Upper lobe of left lung (tissue), 6 donors: ENCODE measurements at regions not wholly inside any gene's neighbourhood (a gene's known extent, or its start where the extent isn't known, plus 50 kb on each side); places are given as distances from the start of the nearest gene placed in this dataset.

ENCODE experiments used
- ATAC-seq, 2 donors: fragments of 200-7000 bp; cut with Tn5 transposase; one replicate each; pipeline ENCODE4 v1.9.1; 2022; ENCODE audit warnings: mild to moderate bottlenecking in 2 of 2, moderate library complexity in 2 of 2; ENCODE audit not compliant: low FRiP score in 2 of 2
- DNase-seq, 2 donors: peaks; one replicate each; pipeline ENCODE4 v3.0.0-alpha.2; 2019 to 2020
- H3K27ac ChIP-seq, 4 donors: fragments of 200-600 bp; sonication (generic); one replicate each; pipeline ENCODE4 v1.5.1; 2016 to 2019
- H3K27me3 ChIP-seq, 4 donors: fragments of 200-600 bp; sonication (generic); one replicate each; pipeline ENCODE4 v1.5.1; 2017 to 2019
- H3K36me3 ChIP-seq, 4 donors: fragments of 200-600 bp; sonication (generic); one replicate each; pipeline ENCODE4 v1.5.1; 2016 to 2019
- H3K4me1 ChIP-seq, 4 donors: fragments of 200-600 bp; sonication (generic); one replicate each; pipeline ENCODE4 v1.5.1; 2018 to 2019
- H3K4me3 ChIP-seq, 4 donors: fragments of 200-600 bp; sonication (generic); one replicate each; pipeline ENCODE4 v1.5.1; 2017 to 2019; ENCODE audit warnings: mild to moderate bottlenecking in 2 of 4, moderate library complexity in 1 of 4
- H3K9me3 ChIP-seq, 4 donors: fragments of 200-600 bp; sonication (generic); one replicate each; pipeline ENCODE4 v1.5.1; 2018 to 2019
- EP300 ChIP-seq, 4 donors: sonication (generic); formaldehyde crosslinking; IDR thresholded peaks; one replicate each; pipeline ENCODE4 v1.5.1; 2017; ENCODE audit warnings: antibody characterized with exemption in 4 of 4, control low read depth in 2 of 4
- POLR2A ChIP-seq, 4 donors: fragments of 450-650 bp; IDR thresholded peaks; one replicate each; pipeline ENCODE4 v1.5.1; 2016 to 2017; ENCODE audit warnings: antibody characterized with exemption in 4 of 4, mild to moderate bottlenecking in 2 of 4
- POLR2AphosphoS5 ChIP-seq, 2 donors: sonication (generic); formaldehyde crosslinking; IDR thresholded peaks; one replicate each; pipeline ENCODE4 v1.5.1; 2017; ENCODE audit warnings: antibody characterized with exemption in 2 of 2
- WGBS, 2 donors: methylation state at CpG; one replicate each; pipeline ENCODE4 v1.1.5; 2017 to 2018; 5-methylcytosine and 5-hydroxymethylcytosine counted together
- TF ChIP-seq, protein P1 (sequence below), 6 experiments: fragments of 450-650 bp in 4 of 6; fragments of 200-600 bp in 2 of 6; sonication (generic) in 2 of 6; IDR thresholded peaks; one replicate each; pipeline ENCODE4 v1.5.1; 2016 to 2019; ENCODE audit warnings: antibody characterized with exemption in 6 of 6
- donor health status: DM: no; HTN: no; CAD: no; lungs with moderate emphysema.
- donor health status: DM: no; HTN: yes; CAD: no; lungs with severe emphysema.

DNA sequence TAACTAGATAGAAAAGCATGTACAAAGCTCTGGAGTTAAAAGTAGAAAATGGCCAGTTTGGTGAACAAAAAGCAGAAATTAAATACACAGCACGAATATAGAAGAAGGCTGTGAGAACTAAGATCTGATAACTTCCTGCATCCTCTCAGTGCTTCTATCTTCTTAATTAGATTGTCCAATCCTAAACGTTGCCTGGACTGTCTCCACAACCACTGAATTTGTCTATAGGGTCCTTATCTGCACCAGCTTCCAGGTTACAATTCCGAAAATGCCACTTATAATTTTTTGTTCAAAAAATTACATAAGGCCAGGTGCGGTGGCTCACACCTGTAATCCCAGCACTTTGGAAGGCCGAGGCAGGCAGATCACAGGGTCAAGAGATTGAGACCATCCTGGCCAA, 626.3 kb downstream of the TBL1XR1 start:
- ATAC-seq (no peak), DNase-seq (no peak)
- H3K4me1 ChIP-seq, result no peaks in the 10 kb centered on the region
- no peak for TF ChIP-seq POLR2AphosphoS5 (IDR thresholded peaks at IDR 0.05)
- TF ChIP-seq, protein P1, sequence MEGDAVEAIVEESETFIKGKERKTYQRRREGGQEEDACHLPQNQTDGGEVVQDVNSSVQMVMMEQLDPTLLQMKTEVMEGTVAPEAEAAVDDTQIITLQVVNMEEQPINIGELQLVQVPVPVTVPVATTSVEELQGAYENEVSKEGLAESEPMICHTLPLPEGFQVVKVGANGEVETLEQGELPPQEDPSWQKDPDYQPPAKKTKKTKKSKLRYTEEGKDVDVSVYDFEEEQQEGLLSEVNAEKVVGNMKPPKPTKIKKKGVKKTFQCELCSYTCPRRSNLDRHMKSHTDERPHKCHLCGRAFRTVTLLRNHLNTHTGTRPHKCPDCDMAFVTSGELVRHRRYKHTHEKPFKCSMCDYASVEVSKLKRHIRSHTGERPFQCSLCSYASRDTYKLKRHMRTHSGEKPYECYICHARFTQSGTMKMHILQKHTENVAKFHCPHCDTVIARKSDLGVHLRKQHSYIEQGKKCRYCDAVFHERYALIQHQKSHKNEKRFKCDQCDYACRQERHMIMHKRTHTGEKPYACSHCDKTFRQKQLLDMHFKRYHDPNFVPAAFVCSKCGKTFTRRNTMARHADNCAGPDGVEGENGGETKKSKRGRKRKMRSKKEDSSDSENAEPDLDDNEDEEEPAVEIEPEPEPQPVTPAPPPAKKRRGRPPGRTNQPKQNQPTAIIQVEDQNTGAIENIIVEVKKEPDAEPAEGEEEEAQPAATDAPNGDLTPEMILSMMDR (IDR thresholded peaks at IDR 0.05), result no peak
- TF ChIP-seq POLR2A (IDR thresholded peaks at IDR 0.05), result no peak
- TF ChIP-seq EP300 (IDR thresholded peaks at IDR 0.05), result no peak
- H3K27me3 ChIP-seq, result no peaks in the 10 kb centered on the region
- WGBS, 2 donors, result 68 to 74% methylated on average over 5 of the region's 5 CpGs
- H3K9me3 ChIP-seq, result no peaks in the 10 kb centered on the region
- no peaks in the 10 kb centered on the region for H3K36me3 ChIP-seq
- H3K4me3 ChIP-seq, result no peak overlapping the region
- no peak overlapping the region for H3K27ac ChIP-seq

DNA sequence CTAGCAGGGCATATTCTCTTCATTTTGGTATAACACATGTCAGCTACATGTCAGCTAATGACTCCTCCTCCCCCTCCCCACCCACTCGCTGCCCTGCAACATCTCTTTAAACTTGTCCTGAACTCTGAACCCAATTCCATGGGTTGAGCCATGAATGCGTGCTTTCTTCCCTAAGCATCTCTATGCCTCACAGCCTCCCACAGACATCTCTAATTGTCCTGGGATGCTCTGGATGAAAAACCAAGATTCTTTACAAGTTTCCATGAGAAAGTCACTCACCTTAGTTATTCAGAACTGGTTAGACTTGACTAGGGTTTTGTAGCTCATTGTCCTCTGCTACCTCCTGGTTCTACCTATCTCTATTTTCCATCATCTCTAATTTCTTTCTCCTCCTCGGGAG, 629.1 kb downstream of the TBL1XR1 start:
- Histone ChIP-seq H3K27me3 (no peaks in the 10 kb centered on the region), H3K36me3 (no peaks in the 10 kb centered on the region), H3K9me3 (no peaks in the 10 kb centered on the region), H3K27ac (no peak overlapping the region), H3K4me1 (no peaks in the 10 kb centered on the region), H3K4me3 (no peak overlapping the region)
- no peak for DNase-seq
- TF ChIP-seq, protein P1 (IDR thresholded peaks at IDR 0.05), result no peak
- TF ChIP-seq POLR2AphosphoS5 (IDR thresholded peaks at IDR 0.05), result no peak
- no peak for TF ChIP-seq POLR2A (IDR thresholded peaks at IDR 0.05)
- no peak for TF ChIP-seq EP300 (IDR thresholded peaks at IDR 0.05)
- ATAC-seq, result no peak
- WGBS, 2 donors, result 70 to 78% methylated on average over 3 of the region's 3 CpGs

DNA sequence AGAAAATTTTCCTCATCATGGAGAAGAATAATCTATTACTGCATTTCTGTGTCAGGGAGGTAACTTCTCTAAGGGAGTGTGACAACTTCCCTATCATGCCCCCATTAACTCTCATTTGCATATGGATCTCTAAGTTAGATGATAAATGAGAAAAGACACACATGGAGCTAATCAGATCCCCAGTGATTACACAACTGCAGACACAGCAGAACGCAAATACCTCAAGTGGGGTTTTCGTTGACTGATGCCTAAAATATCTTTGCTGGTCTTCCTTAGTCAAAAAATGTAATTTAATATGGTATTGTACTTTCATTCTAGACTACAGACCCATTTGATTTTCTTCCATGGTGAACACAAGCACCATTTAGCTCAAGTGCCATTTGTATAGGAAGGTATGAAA, 630.5 kb downstream of the TBL1XR1 start:
- Histone ChIP-seq H3K27me3 (no peaks in the 10 kb centered on the region), H3K36me3 (no peaks in the 10 kb centered on the region), H3K4me1 (no peaks in the 10 kb centered on the region), H3K4me3 (no peak overlapping the region), H3K9me3 (no peaks in the 10 kb centered on the region), H3K27ac (no peak overlapping the region)
- 59 to 60% methylated on average over 2 of the region's 2 CpGs for WGBS, 2 donors
- DNase-seq, result no peak
- TF ChIP-seq POLR2AphosphoS5 (IDR thresholded peaks at IDR 0.05) (no peak), EP300 (IDR thresholded peaks at IDR 0.05) (no peak), POLR2A (IDR thresholded peaks at IDR 0.05) (no peak)
- TF ChIP-seq, protein P1 (IDR thresholded peaks at IDR 0.05), result no peak
- ATAC-seq, result no peak

DNA sequence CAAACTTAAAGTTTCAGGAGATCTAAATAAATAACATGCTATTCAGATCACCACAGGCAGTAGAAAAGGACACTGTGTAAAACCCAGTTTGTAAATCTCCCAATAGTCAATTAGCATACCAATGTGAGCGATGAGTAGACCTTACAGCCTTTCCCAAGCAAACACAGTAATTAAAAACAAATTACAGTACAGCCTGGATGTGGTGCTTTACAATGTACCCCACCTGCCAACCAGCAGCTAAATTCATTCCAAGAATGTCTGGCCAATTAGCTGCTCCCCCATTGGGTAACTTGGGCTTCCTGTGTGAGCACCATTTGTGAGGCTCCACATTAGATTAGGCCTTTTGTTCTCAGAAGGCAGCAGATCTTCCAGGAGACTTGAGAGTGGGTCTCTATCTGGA, 635.0 kb downstream of the TBL1XR1 start:
- no peak overlapping the region for H3K4me3 ChIP-seq
- no peak for ATAC-seq
- no peak overlapping the region for H3K27ac ChIP-seq
- no peaks in the 10 kb centered on the region for H3K9me3 ChIP-seq
- TF ChIP-seq, protein P1 (IDR thresholded peaks at IDR 0.05), result no peak
- no peak for TF ChIP-seq POLR2AphosphoS5 (IDR thresholded peaks at IDR 0.05)
- no peak for TF ChIP-seq EP300 (IDR thresholded peaks at IDR 0.05)
- TF ChIP-seq POLR2A (IDR thresholded peaks at IDR 0.05), result no peak
- WGBS, 2 donors, result 74 to 83% methylated on average over 1 of the region's 1 CpG
- no peaks in the 10 kb centered on the region for H3K36me3 ChIP-seq
- no peak for DNase-seq
- H3K27me3 ChIP-seq, result no peaks in the 10 kb centered on the region
- H3K4me1 ChIP-seq, result no peaks in the 10 kb centered on the region

DNA sequence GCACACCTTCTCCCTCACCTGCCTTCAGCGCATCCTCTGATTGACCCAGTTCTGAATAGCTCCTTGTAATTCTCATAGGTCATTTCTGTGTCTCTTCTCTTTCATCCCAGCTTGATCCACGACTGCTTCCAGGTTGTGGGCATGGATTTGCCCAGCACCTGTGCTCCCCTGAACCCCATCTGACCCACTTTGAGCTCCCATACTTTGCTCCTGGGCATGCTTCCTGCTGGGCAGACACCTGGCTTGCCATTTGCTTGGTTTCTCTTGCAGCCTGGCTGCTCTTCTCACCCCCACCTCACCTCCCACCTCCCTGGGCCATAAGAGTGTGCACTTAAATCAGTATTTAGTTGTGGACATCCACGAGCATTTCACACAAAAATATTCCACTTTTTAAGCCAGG, 635.5 kb downstream of the TBL1XR1 start:
- Histone ChIP-seq H3K27me3 (no peaks in the 10 kb centered on the region), H3K27ac (no peak overlapping the region), H3K9me3 (no peaks in the 10 kb centered on the region), H3K4me3 (no peak overlapping the region), H3K4me1 (no peaks in the 10 kb centered on the region), H3K36me3 (no peaks in the 10 kb centered on the region)
- 54 to 60% methylated on average over 3 of the region's 3 CpGs for WGBS, 2 donors
- TF ChIP-seq, protein P1 (IDR thresholded peaks at IDR 0.05), result no peak
- no peak for TF ChIP-seq POLR2A (IDR thresholded peaks at IDR 0.05)
- TF ChIP-seq POLR2AphosphoS5 (IDR thresholded peaks at IDR 0.05), result no peak
- no peak for TF ChIP-seq EP300 (IDR thresholded peaks at IDR 0.05)
- ATAC-seq (no peak), DNase-seq (no peak)
